ENCODE measurements at regions not wholly inside any gene's neighbourhood (a gene's known extent, or its start where the extent isn't known, plus 50 kb on each side); places are given as distances from the start of the nearest gene placed in this dataset.

GRCh38 chr5:121299153-121299552 lies 552.5 kb upstream of the FTMT start:
- no peak for DNase-seq (ENCODE audit: low read depth, low spot score)
- in situ Hi-C loops (cut with HindIII; ENCODE audit: low pct_unique_long_range_greater_than_20kb, low sequenced_read_pairs), result no loop called here

- in situ Hi-C loops (cut with HindIII; ENCODE audit: low pct_unique_long_range_greater_than_20kb, low sequenced_read_pairs), result no loop called here
- no peak for DNase-seq (ENCODE audit: low read depth, low spot score)
Measured at GRCh38 chr5:121304838-121305237, 546.8 kb upstream of the FTMT start.

DNA sequence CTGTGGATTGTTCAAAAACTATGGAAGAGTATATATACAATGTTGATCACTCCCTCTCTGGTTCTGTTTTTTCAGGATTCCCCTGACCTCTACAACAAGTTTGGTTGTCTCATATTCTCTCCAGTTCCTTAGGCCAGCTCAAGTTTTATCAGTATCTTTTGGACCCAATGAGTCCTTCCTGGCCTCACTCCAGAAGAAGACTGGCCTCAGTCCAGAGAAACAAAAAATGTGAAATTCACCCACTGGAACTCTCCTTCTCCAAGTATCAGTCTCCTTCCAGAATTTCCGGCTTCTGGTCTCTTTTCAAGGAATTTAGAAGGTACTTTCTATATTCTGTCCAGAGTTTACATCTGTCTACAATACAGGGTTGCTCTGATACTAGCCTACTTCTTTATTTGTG lies 537.8 kb upstream of the FTMT start:
- DNase-seq (ENCODE audit: low read depth, low spot score), result no peak
- in situ Hi-C loops (cut with HindIII; ENCODE audit: low pct_unique_long_range_greater_than_20kb, low sequenced_read_pairs), result no loop called here

DNA sequence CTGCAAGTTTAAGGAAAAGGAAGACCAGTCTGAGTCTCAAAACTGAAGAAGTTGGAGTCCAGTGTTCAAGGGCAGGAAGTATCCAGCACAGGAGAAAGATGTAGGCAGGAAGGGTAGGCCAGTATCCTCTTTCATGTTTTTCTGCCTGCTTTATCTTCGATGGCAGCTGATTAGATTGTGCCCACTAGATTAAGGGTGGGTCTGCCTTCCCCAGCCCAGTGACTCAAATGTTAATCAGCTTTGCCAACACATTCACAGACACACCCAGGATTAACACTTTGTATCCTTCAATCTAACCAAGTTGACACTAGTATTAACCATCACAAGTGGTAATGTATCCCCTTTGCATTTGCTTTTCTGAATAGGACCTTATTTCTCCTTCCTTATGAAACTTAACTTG lies 535.9 kb upstream of the FTMT start:
- no peak for DNase-seq (ENCODE audit: low read depth, low spot score)
- in situ Hi-C loops (cut with HindIII; ENCODE audit: low pct_unique_long_range_greater_than_20kb, low sequenced_read_pairs), result no loop called here

GRCh38 chr5:121319292-121319691 lies 532.4 kb upstream of the FTMT start:
- in situ Hi-C loops (cut with HindIII; ENCODE audit: low pct_unique_long_range_greater_than_20kb, low sequenced_read_pairs), result no loop called here
- no peak for DNase-seq (ENCODE audit: low read depth, low spot score)

- in situ Hi-C loops (cut with HindIII; ENCODE audit: low pct_unique_long_range_greater_than_20kb, low sequenced_read_pairs), result no loop called here
Measured at GRCh38 chr5:121325930-121326329, 525.8 kb upstream of the FTMT start.

GRCh38 chr5:121350181-121350930 lies 501.3 kb upstream of the FTMT start:
- in situ Hi-C loops (cut with HindIII; ENCODE audit: low pct_unique_long_range_greater_than_20kb, low sequenced_read_pairs), result no loop called here
- DNase-seq (ENCODE audit: low read depth, low spot score), result no peak

More at GRCh38 chr5:121325930-121326329, 525.8 kb upstream of the FTMT start:
- no peak for DNase-seq (ENCODE audit: low read depth, low spot score)

DNA sequence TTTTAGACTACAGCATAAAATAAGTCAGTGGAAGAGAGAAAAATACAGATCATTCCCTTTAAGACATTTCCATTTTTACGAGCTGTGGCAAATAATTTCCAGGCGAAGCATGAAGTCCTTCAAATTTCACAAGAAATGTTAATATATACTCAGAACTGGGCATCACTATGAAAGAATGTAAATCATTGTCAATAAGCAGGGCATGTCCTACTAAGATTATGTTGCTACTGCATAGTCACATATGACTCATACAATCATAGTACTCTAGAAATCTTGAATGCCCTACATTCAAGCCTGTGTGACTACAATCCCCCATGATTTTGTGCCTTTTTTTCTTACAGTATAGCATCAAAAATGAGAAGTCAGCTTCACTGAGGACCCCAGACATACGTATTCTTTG lies 485.2 kb upstream of the FTMT start:
- DNase-seq (ENCODE audit: low read depth, low spot score), result peak; percentile 36

GRCh38 chr5:121373371-121373770 lies 478.3 kb upstream of the FTMT start:
- in situ Hi-C loops (cut with HindIII; ENCODE audit: low pct_unique_long_range_greater_than_20kb, low sequenced_read_pairs), result no loop called here
- DNase-seq (ENCODE audit: low read depth, low spot score), result no peak

More for the DNA sequence above, 485.2 kb upstream of the FTMT start:
- in situ Hi-C loops (cut with HindIII; ENCODE audit: low pct_unique_long_range_greater_than_20kb, low sequenced_read_pairs), result no loop called here

GRCh38 chr5:121377461-121377860 lies 474.2 kb upstream of the FTMT start:
- in situ Hi-C loops (cut with HindIII; ENCODE audit: low pct_unique_long_range_greater_than_20kb, low sequenced_read_pairs), result no loop called here
- no peak for DNase-seq (ENCODE audit: low read depth, low spot score)

DNA sequence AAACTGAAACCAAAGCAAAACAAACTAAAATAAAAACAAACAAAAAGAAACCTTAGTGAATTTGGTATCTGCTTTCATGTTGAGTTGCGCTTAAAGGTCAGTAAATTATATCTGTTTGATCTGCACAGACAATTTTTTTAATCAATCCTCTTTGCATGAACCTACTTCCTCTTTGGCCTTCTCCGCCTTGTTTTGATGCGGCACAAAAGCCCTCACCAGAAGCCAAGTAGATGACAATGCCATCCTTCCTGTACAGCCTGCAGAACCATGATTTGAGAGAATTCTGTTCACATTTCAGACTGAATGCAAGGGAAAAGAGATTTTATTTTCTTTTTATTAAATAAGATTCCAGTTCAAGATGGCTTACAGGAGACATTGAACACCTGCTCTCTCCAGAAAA lies 473.6 kb upstream of the FTMT start:
- in situ Hi-C loops (cut with HindIII; ENCODE audit: low pct_unique_long_range_greater_than_20kb, low sequenced_read_pairs), result no loop called here
- no peak for DNase-seq (ENCODE audit: low read depth, low spot score)

- DNase-seq (ENCODE audit: low read depth, low spot score), result peak; percentile 4
- in situ Hi-C loops (cut with HindIII; ENCODE audit: low pct_unique_long_range_greater_than_20kb, low sequenced_read_pairs), result no loop called here
Measured at GRCh38 chr5:121378559-121379359, 472.9 kb upstream of the FTMT start.

GRCh38 chr5:121380066-121380465 lies 471.6 kb upstream of the FTMT start:
- in situ Hi-C loops (cut with HindIII; ENCODE audit: low pct_unique_long_range_greater_than_20kb, low sequenced_read_pairs), result no loop called here
- no peak for DNase-seq (ENCODE audit: low read depth, low spot score)

GRCh38 chr5:121384359-121384758 lies 467.3 kb upstream of the FTMT start:
- in situ Hi-C loops (cut with HindIII; ENCODE audit: low pct_unique_long_range_greater_than_20kb, low sequenced_read_pairs), result no loop called here

GRCh38 chr5:121386334-121386733 lies 465.3 kb upstream of the FTMT start:
- in situ Hi-C loops (cut with HindIII; ENCODE audit: low pct_unique_long_range_greater_than_20kb, low sequenced_read_pairs), result no loop called here
- DNase-seq (ENCODE audit: low read depth, low spot score), result no peak

More at GRCh38 chr5:121384359-121384758, 467.3 kb upstream of the FTMT start:
- no peak for DNase-seq (ENCODE audit: low read depth, low spot score)

DNA sequence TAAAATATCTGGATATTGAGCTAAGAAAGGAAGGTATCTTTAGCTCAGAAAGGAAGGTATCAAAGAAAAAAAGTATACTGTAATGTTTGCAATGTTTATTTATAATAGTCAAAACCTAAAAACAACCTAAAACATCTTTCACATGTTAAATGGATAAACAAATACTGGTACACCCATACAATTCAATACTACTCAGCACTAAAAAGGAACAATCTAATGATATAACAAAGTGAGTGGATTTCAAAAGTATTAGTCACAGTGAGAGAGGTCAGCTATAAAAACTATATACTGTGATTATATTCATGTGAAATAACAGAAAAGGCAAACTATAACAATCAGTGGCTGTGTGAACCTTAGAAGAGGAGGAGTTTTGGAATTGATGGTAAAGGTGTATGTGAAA lies 455.0 kb upstream of the FTMT start:
- in situ Hi-C loops (cut with HindIII; ENCODE audit: low pct_unique_long_range_greater_than_20kb, low sequenced_read_pairs), result no loop called here
- no peak for DNase-seq (ENCODE audit: low read depth, low spot score)

GRCh38 chr5:121399879-121400278 lies 451.8 kb upstream of the FTMT start:
- DNase-seq (ENCODE audit: low read depth, low spot score), result peak; percentile 19
- in situ Hi-C loops (cut with HindIII; ENCODE audit: low pct_unique_long_range_greater_than_20kb, low sequenced_read_pairs), result no loop called here

DNA sequence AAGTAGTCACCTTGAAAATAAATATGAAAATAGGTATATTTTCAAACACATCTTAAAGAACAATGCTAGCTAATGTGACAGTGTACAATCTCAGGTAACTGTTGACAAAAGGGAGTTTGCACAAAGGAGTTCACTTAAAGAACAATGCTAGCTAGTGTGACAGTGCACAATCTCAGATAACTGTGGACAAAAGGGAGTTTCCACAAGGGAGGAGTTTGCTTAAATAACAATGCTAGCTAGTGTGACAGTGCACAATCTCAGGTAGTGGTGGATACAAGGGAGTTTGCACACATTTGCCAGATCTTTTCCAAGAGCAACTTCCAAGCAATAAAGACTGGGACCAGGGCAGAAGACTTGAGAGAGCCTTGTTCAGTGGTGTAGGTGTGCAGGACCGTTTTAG lies 442.9 kb upstream of the FTMT start:
- no peak for DNase-seq (ENCODE audit: low read depth, low spot score)
- in situ Hi-C loops (cut with HindIII; ENCODE audit: low pct_unique_long_range_greater_than_20kb, low sequenced_read_pairs), result no loop called here

DNA sequence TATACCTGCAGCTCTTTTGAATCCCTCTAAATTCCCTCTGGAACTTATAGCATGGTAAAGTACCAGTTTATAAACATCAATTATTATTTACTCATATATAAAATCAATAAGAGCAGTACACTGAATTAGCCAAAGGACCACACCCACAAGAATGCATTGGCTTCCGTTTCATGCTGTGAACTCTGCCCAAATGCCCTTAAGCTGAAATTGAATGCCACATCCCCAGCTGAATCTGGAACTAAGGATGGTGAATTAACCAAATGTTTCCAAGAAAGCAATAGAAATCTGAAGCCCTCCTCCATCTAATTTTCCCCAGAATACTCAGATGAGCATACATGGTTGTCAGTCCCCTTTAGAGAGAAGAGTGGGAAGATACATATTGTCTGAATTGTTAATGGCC lies 436.4 kb upstream of the FTMT start:
- peak; percentile 1 for DNase-seq (ENCODE audit: low read depth, low spot score)
- in situ Hi-C loops (cut with HindIII; ENCODE audit: low pct_unique_long_range_greater_than_20kb, low sequenced_read_pairs), result no loop called here

All from SK-MEL-5 (cell line).